ENCODE measurements at regions not wholly inside any gene's neighbourhood (a gene's known extent, or its start where the extent isn't known, plus 50 kb on each side); places are given as distances from the start of the nearest gene placed in this dataset.

GRCh38 chr19:31881988-31882387, 463.4 kb upstream of the ZNF507 start:
- 92% methylated on average over 7 of the region's 7 CpGs; no CpG with 5 or more reads in 1 of the 2 donors for WGBS, 2 donors (ENCODE audit: low coverage in 1 of 2)

GRCh38 chr19:31882709-31883108, 462.7 kb upstream of the ZNF507 start:
- TF ChIP-seq EP300 (IDR thresholded peaks at IDR 0.05; ENCODE audit: low read depth): no peak
- TF ChIP-seq CTCF (IDR thresholded peaks at IDR 0.05): no peak
- TF ChIP-seq POLR2A (IDR thresholded peaks at IDR 0.05): no peak
- TF ChIP-seq POLR2AphosphoS5 (IDR thresholded peaks at IDR 0.05): no peak
- DNase-seq: no peak
- H3K27ac ChIP-seq: no peak overlapping the region
- WGBS, 2 donors (ENCODE audit: low coverage in 1 of 2): 75 to 83% methylated on average over 1 to 2 of the region's 2 CpGs
- no peaks in the 10 kb centered on the region for H3K4me1 ChIP-seq
- intact Hi-C loops (cut with DNase I; ENCODE audit: low total_unique reads) (no loop called here), in situ Hi-C loops (cut with MboI; ENCODE audit: low pct_ligation_motif_present in 1 of 4, low pct_unique_long_range_greater_than_20kb in 1 of 4, low sequenced_read_pairs in 3 of 4) (no loop called here)
- no peaks in the 10 kb centered on the region for H3K9me3 ChIP-seq
- H3K4me3 ChIP-seq: no peak overlapping the region
- H3K27me3 ChIP-seq: no peaks in the 10 kb centered on the region
- no peaks in the 10 kb centered on the region for H3K36me3 ChIP-seq

More at GRCh38 chr19:31881988-31882387, 463.4 kb upstream of the ZNF507 start:
- TF ChIP-seq POLR2AphosphoS5 (IDR thresholded peaks at IDR 0.05): no peak
- no peak for TF ChIP-seq POLR2A (IDR thresholded peaks at IDR 0.05)
- TF ChIP-seq CTCF (IDR thresholded peaks at IDR 0.05): no peak
- no peak for TF ChIP-seq EP300 (IDR thresholded peaks at IDR 0.05; ENCODE audit: low read depth)
- Histone ChIP-seq H3K4me3 (no peak overlapping the region), H3K9me3 (no peaks in the 10 kb centered on the region), H3K4me1 (no peaks in the 10 kb centered on the region), H3K27me3 (no peaks in the 10 kb centered on the region), H3K27ac (no peak overlapping the region), H3K36me3 (no peaks in the 10 kb centered on the region)
- intact Hi-C loops (cut with DNase I; ENCODE audit: low total_unique reads): no loop called here
- no peak for DNase-seq
- in situ Hi-C loops (cut with MboI; ENCODE audit: low pct_ligation_motif_present in 1 of 4, low pct_unique_long_range_greater_than_20kb in 1 of 4, low sequenced_read_pairs in 3 of 4): no loop called here

- Histone ChIP-seq H3K4me1 (no peaks in the 10 kb centered on the region), H3K36me3 (no peaks in the 10 kb centered on the region), H3K27me3 (no peaks in the 10 kb centered on the region), H3K9me3 (no peaks in the 10 kb centered on the region), H3K4me3 (no peak overlapping the region), H3K27ac (no peak overlapping the region)
- no peak for TF ChIP-seq POLR2AphosphoS5 (IDR thresholded peaks at IDR 0.05)
- no peak for TF ChIP-seq POLR2A (IDR thresholded peaks at IDR 0.05)
- no peak for TF ChIP-seq CTCF (IDR thresholded peaks at IDR 0.05)
- TF ChIP-seq EP300 (IDR thresholded peaks at IDR 0.05; ENCODE audit: low read depth): no peak
- 60 to 89% methylated on average over 1 to 17 of the region's 17 CpGs for WGBS, 2 donors (ENCODE audit: low coverage in 1 of 2)
- no peak for DNase-seq
- intact Hi-C loops (cut with DNase I; ENCODE audit: low total_unique reads): no loop called here
- in situ Hi-C loops (cut with MboI; ENCODE audit: low pct_ligation_motif_present in 1 of 4, low pct_unique_long_range_greater_than_20kb in 1 of 4, low sequenced_read_pairs in 3 of 4): no loop called here
Measured at GRCh38 chr19:31883296-31883990, 462.0 kb upstream of the ZNF507 start.

GRCh38 chr19:31885280-31885853, 460.0 kb upstream of the ZNF507 start:
- in situ Hi-C loops (cut with MboI; ENCODE audit: low pct_ligation_motif_present in 1 of 4, low pct_unique_long_range_greater_than_20kb in 1 of 4, low sequenced_read_pairs in 3 of 4): no loop called here
- intact Hi-C loops (cut with DNase I; ENCODE audit: low total_unique reads): no loop called here
- Histone ChIP-seq H3K4me3 (no peak overlapping the region), H3K27ac (no peak overlapping the region), H3K4me1 (no peaks in the 10 kb centered on the region), H3K36me3 (no peaks in the 10 kb centered on the region), H3K27me3 (no peaks in the 10 kb centered on the region), H3K9me3 (no peaks in the 10 kb centered on the region)
- no peak for DNase-seq
- TF ChIP-seq POLR2A (IDR thresholded peaks at IDR 0.05): no peak
- no peak for TF ChIP-seq EP300 (IDR thresholded peaks at IDR 0.05; ENCODE audit: low read depth)
- TF ChIP-seq POLR2AphosphoS5 (IDR thresholded peaks at IDR 0.05): no peak
- no peak for TF ChIP-seq CTCF (IDR thresholded peaks at IDR 0.05)
- WGBS, 2 donors (ENCODE audit: low coverage in 1 of 2): 82% methylated on average over 8 of the region's 8 CpGs; no CpG with 5 or more reads in 1 of the 2 donors

Data from transverse colon (tissue), 4 donors.